Fibroblast of mammary gland (primary cell): ENCODE measurements at regions not wholly inside any gene's neighbourhood (a gene's known extent, or its start where the extent isn't known, plus 50 kb on each side); places are given as distances from the start of the nearest gene placed in this dataset.

ENCODE experiments used
- DNase-seq: peaks from one replicate; pipeline ENCODE4 v3.0.0-alpha.2; 2010; ENCODE audit warnings: low read depth
- H3K4me3 ChIP-seq: 2 replicates; pipeline ENCODE4 v1.5.1; 2011; ENCODE audit warnings: low read depth, mild to moderate bottlenecking, low read length, moderate library complexity; ENCODE audit not compliant: control insufficient read depth
- TF ChIP-seq, protein P1 (sequence below): conservative IDR thresholded peaks from 2 replicates; pipeline ENCODE4 v1.5.1; 2011; ENCODE audit warnings: low read depth, low read length, inconsistent platforms; ENCODE audit not compliant: control insufficient read depth, insufficient read depth

DNA sequence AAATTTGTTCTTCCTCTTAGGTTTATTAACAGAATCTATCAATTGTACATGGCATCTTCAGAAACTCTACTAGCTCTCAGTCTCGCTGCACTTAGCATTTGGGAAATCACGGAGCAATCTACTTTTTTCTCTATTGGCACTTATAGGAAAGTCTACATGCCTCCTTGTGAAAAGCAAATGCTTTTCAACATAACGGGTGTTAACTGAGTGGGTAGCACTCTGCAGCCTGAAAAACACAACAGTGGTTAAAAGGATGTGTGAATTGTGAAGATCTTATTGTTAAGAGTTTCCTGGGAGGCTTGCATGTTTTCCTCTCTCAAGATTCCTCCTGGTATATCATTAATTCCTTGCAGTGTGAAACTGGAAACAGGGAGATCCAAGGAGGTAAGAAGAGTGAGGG is 204.2 kb upstream of the SESN3 start:
- H3K4me3 ChIP-seq = no peak overlapping the region
- TF ChIP-seq, protein P1, sequence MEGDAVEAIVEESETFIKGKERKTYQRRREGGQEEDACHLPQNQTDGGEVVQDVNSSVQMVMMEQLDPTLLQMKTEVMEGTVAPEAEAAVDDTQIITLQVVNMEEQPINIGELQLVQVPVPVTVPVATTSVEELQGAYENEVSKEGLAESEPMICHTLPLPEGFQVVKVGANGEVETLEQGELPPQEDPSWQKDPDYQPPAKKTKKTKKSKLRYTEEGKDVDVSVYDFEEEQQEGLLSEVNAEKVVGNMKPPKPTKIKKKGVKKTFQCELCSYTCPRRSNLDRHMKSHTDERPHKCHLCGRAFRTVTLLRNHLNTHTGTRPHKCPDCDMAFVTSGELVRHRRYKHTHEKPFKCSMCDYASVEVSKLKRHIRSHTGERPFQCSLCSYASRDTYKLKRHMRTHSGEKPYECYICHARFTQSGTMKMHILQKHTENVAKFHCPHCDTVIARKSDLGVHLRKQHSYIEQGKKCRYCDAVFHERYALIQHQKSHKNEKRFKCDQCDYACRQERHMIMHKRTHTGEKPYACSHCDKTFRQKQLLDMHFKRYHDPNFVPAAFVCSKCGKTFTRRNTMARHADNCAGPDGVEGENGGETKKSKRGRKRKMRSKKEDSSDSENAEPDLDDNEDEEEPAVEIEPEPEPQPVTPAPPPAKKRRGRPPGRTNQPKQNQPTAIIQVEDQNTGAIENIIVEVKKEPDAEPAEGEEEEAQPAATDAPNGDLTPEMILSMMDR = no peak
- DNase-seq = no peak

DNA sequence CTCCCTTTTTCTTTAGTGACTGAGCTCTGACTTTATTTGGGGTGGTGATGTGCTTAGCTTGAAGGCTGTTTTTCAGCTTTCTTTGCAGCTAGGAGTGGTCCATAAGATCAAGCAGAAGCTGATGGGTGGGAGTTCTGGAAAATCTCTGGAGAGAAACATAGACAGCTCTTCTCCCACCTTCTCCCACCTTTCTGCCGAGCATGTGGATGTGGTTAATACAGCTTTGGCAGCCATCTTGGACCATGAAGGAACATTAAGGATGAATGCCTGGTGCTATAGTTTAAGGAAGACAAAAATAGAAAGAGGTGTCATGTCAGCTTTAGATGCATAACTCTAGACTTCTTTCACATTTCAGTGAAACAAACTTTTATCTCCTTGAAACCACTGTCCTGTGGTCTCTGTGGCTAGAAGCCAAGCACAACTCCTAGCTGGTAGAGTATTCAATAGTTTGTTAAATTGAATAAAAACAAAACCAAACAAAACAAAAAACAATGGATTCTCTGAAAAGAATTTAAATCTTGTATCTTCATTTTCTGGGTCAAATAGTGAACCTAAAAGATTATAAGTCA is 203.6 kb upstream of the SESN3 start:
- TF ChIP-seq, protein P1 = no peak
- H3K4me3 ChIP-seq = no peak overlapping the region
- no peak for DNase-seq

DNA sequence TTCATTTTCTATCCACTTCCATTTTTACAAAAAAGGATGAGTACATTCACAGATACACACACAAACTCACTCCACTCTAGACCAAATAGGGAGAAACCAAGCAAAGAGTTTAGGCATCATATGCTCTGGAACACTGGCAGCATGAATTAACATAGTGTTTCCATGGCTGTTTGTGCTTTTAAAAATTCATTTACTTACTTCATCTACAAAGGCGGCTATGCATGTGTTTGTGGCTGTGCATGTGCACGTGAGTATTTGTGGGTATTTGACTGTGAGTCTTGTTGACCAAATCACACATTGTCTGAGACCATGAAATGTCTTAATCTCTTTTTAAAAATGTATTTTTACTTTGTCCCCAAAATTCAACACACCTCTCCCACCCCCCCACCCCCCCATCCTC is 203.0 kb upstream of the SESN3 start:
- TF ChIP-seq, protein P1 = no peak
- no peak for DNase-seq
- no peak overlapping the region for H3K4me3 ChIP-seq

DNA sequence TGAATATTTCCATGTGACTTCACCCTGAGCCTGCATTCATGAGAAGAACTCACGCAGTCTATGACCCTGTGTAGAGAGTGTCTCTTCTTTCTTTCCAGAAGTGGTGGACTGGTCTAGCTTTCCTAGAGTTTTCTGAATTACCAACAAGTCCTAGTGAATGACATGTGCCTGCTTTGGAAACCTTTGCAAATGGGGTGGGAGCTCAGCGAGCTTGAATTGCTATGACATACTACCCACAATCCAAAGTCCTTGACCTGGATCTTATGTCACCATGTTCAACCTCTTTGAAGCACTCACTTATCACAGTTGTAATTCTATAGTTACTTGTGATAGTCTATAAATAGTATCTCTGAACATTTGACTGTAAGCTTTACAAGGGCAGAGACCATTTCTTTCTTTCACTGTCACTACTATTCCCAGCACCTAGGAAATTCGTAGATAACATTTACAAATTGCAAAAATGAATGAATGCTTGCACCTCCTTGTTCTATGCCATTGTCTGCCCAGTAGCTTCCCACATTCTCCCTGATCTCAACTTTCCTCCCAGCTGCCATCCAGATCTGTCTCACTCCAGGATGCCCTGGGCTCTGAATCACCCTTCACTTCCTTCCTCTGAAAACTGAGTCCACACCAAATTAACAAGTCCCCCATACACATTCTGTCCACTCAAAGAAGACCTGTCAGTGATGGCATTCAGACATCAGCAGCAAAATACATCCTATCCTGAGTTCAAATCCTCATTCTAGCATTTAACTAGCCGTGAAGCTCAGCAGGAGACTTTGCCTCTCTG is 201.9 kb upstream of the SESN3 start:
- TF ChIP-seq, protein P1 = no peak
- no peak overlapping the region for H3K4me3 ChIP-seq
- no peak for DNase-seq

DNA sequence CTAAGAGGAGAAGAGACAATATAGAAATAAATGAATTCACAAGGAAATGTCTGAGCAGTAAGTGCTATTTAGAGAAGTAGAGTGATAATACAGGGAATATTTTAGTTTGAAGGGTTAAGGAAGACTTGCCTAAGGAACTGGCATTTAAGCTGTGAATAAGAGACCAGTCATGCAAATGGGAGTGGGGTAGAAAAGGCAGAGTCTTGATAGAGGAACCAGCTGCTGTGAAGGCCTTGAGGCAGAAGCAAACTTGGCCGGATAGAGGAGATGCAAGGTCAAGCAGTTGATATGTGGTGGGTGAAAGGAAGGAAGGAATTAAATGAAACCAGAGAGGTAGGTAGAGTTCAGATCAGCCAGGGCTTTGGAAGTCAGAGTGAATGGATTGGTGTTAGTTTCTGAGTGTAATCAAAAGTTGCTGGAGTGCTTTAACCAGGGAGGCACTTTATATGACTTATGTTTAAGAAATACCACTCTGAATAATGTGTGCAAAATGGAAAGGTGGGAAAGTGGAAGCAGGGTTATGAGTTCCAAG is 198.4 kb upstream of the SESN3 start:
- no peak for DNase-seq
- TF ChIP-seq, protein P1 = no peak
- H3K4me3 ChIP-seq = no peak overlapping the region

DNA sequence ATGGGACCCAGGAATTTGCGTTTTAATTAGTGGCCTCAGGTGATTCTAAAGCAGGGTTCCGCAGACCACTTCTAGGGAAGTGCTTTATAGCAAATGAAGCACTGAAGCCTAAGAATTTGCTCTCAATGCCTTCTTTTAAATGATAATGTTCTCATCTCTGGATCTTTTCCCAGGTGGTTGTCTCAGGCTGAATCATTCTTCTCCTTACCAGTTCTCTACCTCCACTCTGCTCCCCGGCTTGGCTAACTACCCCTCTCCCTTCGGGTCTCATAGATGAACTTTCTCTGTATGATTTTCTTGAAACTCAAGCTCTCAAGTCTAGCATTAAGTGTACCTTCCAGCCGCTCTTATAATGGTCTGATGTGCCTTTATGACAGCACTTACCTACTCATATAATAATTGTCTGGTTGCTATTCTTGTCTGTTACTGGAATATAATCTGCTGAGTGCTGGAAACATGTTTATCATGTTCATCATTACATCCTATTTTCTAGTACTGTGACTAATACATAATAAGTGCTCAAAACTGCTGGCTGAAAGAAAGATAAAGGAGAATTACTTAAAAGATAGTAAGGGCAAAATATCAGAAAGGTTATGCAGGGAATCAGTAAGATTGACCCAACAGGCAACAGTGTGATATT is 195.9 kb upstream of the SESN3 start:
- DNase-seq = peak; percentile 42
- TF ChIP-seq, protein P1 = no peak
- no peak overlapping the region for H3K4me3 ChIP-seq
